ENCODE measurements at regions not wholly inside any gene's neighbourhood (a gene's known extent, or its start where the extent isn't known, plus 50 kb on each side); places are given as distances from the start of the nearest gene placed in this dataset.

- DNase-seq (ENCODE audit: low spot score) = peak; percentile 39
Observed at GRCh38 chr11:103662880-103663279, 373.6 kb upstream of the DDI1 start.

- DNase-seq (ENCODE audit: low spot score) = no peak
Observed at GRCh38 chr11:103668859-103669258, 367.6 kb upstream of the DDI1 start.

GRCh38 chr11:103671143-103671651 lies 365.2 kb upstream of the DDI1 start:
- no peak for DNase-seq (ENCODE audit: low spot score)

- DNase-seq (ENCODE audit: low spot score) = no peak
Observed at GRCh38 chr11:103673773-103674172, 362.7 kb upstream of the DDI1 start.

GRCh38 chr11:103676413-103676812 lies 360.0 kb upstream of the DDI1 start:
- DNase-seq (ENCODE audit: low spot score) = no peak

GRCh38 chr11:103680826-103681225 lies 355.6 kb upstream of the DDI1 start:
- DNase-seq (ENCODE audit: low spot score) = no peak

GRCh38 chr11:103681855-103682254 lies 354.6 kb upstream of the DDI1 start:
- no peak for DNase-seq (ENCODE audit: low spot score)

- DNase-seq (ENCODE audit: low spot score) = peak; percentile 91
Observed at GRCh38 chr11:103682318-103683184, 353.9 kb upstream of the DDI1 start.

GRCh38 chr11:103683576-103683975 lies 352.9 kb upstream of the DDI1 start:
- DNase-seq (ENCODE audit: low spot score) = no peak

GRCh38 chr11:103688924-103689323 lies 347.5 kb upstream of the DDI1 start:
- DNase-seq (ENCODE audit: low spot score) = no peak

- DNase-seq (ENCODE audit: low spot score) = no peak
Observed at GRCh38 chr11:103690356-103690755, 346.1 kb upstream of the DDI1 start.

GRCh38 chr11:103696123-103696522 lies 340.3 kb upstream of the DDI1 start:
- no peak for DNase-seq (ENCODE audit: low spot score)

GRCh38 chr11:103699216-103699615 lies 337.2 kb upstream of the DDI1 start:
- no peak for DNase-seq (ENCODE audit: low spot score)

GRCh38 chr11:103699656-103700055 lies 336.8 kb upstream of the DDI1 start:
- no peak for DNase-seq (ENCODE audit: low spot score)

- DNase-seq (ENCODE audit: low spot score) = no peak
Observed at GRCh38 chr11:103700622-103701021, 335.8 kb upstream of the DDI1 start.

GRCh38 chr11:103703437-103703836 lies 333.0 kb upstream of the DDI1 start:
- DNase-seq (ENCODE audit: low spot score) = no peak

- no peak for DNase-seq (ENCODE audit: low spot score)
Observed at GRCh38 chr11:103703954-103704353, 332.5 kb upstream of the DDI1 start.

GRCh38 chr11:103705642-103706041 lies 330.8 kb upstream of the DDI1 start:
- DNase-seq (ENCODE audit: low spot score) = no peak

- DNase-seq (ENCODE audit: low spot score) = peak; percentile 40
Observed at GRCh38 chr11:103709371-103709770, 327.1 kb upstream of the DDI1 start.

GRCh38 chr11:103714246-103714645 lies 322.2 kb upstream of the DDI1 start:
- DNase-seq (ENCODE audit: low spot score) = no peak

GRCh38 chr11:103716363-103716762 lies 320.1 kb upstream of the DDI1 start:
- DNase-seq (ENCODE audit: low spot score) = no peak

GRCh38 chr11:103727262-103727661 lies 309.2 kb upstream of the DDI1 start:
- DNase-seq (ENCODE audit: low spot score) = no peak

- DNase-seq (ENCODE audit: low spot score) = no peak
Observed at GRCh38 chr11:103729617-103730016, 306.8 kb upstream of the DDI1 start.
